GM18499 (cell line): ENCODE measurements at regions not wholly inside any gene's neighbourhood (a gene's known extent, or its start where the extent isn't known, plus 50 kb on each side); places are given as distances from the start of the nearest gene placed in this dataset.

ENCODE experiments used
- ATAC-seq: cut with Tn5 transposase; IDR thresholded peaks from one replicate; pipeline ENCODE4 v1.9.1; 2021; ENCODE audit warnings: moderate number of reproducible peaks; ENCODE audit not compliant: insufficient read depth, unreplicated experiment

DNA sequence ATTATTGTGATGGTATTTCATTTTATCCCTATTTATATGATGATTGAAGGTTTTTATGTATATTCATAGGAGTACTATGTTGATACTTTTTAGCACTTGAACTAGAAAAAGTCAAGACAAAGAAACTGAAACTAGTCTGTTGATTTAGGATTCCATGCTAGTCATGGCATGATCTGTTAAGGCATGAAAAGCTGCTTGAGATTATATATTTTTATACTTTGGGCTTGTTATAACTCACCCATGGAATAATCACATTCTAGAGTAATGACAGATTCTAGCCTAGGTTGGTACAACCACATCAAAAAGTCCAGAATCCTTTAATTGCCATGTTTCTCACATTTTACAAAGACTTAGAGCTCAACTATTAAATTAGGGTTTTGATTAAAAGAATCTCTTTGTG lies 472.6 kb upstream of the CELF4 start:
- no peak for ATAC-seq

DNA sequence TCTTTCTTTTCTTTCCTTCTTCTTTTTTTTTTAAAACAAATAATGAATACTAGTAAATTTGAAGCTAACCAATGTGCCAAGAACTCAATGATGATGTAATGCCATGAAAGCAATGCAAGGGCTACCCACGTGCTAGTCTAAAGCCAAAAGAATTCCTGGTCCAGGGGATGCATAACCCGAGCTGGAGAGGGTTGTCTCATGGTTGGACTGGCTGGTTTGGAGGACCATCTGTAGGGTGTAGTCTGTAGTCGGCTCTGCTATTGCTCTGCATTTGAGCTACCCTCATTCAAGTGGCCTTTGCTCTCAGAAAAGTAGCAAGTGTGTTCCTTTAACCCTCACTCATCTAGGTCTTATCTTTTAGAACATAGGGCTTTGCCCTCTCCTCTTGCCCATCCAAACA lies 469.6 kb upstream of the CELF4 start:
- ATAC-seq, result no peak

GRCh38 chr18:38033282-38033681 lies 467.7 kb upstream of the CELF4 start:
- ATAC-seq, result no peak

GRCh38 chr18:38032516-38032915 lies 466.9 kb upstream of the CELF4 start:
- ATAC-seq, result no peak

- no peak for ATAC-seq
Observed at GRCh38 chr18:38028946-38029345, 463.3 kb upstream of the CELF4 start.

- ATAC-seq, result no peak
Observed at GRCh38 chr18:38025433-38026038, 459.9 kb upstream of the CELF4 start.

DNA sequence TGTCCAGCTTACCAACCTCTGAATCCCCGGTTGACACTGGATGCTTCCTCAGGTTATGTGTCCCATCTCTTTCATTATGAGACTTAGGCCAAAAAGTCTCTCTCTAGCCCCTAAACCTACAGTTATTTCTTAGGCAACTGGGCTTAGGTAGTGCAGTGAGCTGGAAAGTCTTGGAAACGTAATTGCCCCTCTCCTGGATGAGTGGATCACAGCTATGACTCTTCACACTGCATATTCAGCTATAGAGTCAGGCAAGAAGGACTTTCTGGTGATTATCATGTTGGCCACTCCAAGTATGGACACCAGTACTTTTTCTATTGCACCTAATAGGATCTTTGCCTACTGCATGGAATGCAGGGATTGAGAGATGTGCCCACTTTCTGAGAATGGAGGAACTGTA lies 458.3 kb upstream of the CELF4 start:
- no peak for ATAC-seq

GRCh38 chr18:38022234-38022633 lies 456.6 kb upstream of the CELF4 start:
- ATAC-seq, result no peak

DNA sequence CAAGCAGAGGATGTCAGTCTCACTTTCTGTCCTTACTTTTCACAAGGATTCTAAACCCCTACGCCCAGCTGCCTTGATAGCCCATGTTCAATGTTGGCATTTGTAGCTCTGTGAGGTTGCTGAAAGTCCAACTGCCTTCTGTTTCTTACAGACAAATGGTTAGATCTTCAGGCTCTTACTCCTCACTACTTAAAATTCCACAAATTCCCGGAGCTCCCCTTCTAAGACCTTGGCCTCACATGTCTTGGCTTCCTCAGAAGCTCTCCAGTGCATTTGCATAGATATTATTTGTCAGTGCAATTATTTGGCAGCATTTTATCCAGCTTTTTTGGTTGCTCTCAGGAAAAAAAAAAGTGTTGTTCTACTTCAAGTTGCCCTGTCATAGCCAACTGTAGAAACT lies 453.7 kb upstream of the CELF4 start:
- no peak for ATAC-seq

- ATAC-seq, result no peak
Observed at GRCh38 chr18:38010971-38011857, 445.6 kb upstream of the CELF4 start.

GRCh38 chr18:38010037-38010436 lies 444.4 kb upstream of the CELF4 start:
- no peak for ATAC-seq

- ATAC-seq, result no peak
Observed at GRCh38 chr18:38009320-38009719, 443.7 kb upstream of the CELF4 start.

GRCh38 chr18:38007676-38008330 lies 442.2 kb upstream of the CELF4 start:
- ATAC-seq, result no peak

- ATAC-seq, result no peak
Observed at GRCh38 chr18:38007026-38007425, 441.4 kb upstream of the CELF4 start.

- no peak for ATAC-seq
Observed at GRCh38 chr18:38006541-38006940, 440.9 kb upstream of the CELF4 start.

DNA sequence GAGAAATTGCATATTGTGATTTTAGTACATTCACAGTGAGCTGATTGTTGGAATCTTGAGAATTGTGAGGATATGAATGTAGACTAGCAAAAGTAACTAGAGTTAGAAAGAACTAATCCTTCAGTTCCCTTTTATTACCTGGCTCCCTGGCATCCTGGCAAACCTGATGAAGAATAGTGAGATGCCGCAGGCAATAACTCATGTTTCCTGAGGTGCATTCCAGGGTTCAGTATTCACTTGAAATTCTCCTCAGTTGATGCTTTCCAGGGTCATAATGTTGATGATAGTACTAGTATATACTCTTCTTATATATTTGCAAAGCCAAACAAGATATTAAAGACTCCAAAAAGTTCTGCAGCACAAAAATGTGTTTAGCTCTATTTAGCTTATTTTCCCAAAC lies 432.1 kb upstream of the CELF4 start:
- no peak for ATAC-seq

- no peak for ATAC-seq
Observed at GRCh38 chr18:37987901-37988300, 422.3 kb upstream of the CELF4 start.

DNA sequence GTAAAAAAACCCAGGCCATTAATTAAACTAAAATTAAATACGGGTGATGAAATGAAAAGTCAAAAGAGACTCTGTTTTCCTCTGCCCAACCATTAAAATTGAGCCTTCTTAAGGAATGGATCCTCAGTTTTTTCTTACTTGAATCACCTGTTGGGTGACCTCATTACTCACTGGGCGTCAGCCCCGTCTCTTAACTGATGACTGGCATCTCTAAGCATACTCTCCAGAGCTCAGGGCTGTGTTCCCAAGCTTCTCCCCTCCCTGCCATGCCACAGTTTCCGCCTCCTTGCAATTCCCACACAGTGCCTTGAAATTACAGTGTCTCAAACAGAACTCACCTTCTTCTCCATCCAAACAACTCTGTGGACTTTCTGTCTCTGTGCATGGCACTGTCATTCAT lies 421.1 kb upstream of the CELF4 start:
- no peak for ATAC-seq

- ATAC-seq, result no peak
Observed at GRCh38 chr18:37985126-37985525, 419.5 kb upstream of the CELF4 start.

- ATAC-seq, result no peak
Observed at GRCh38 chr18:37980556-37980955, 415.0 kb upstream of the CELF4 start.

DNA sequence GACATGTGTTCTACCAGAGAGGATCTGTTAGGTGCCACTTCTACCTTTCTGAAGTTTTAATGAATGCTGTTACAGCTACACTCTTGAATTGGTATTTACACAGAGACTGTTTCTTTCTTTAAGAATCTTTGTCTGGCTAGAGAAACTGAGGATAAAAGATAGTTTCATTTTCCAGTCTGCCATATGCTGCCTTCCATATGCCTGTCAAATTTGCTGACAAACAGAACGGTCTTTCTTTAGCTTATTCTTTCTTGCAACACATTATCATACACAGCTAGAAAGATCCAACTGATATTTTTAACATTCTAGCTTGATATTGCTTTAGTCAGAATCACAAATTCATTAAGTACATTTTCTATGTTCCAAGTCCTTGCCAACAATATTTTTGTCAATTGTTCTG lies 409.8 kb upstream of the CELF4 start:
- no peak for ATAC-seq
